Endometrial microvascular endothelial cells (primary cell): ENCODE measurements at regions not wholly inside any gene's neighbourhood (a gene's known extent, or its start where the extent isn't known, plus 50 kb on each side); places are given as distances from the start of the nearest gene placed in this dataset.

Experiments used
- in situ Hi-C: cut with HindIII; loops from 2 replicates; pipeline ENCODE4 v1.10.0; 2017; ENCODE audit warnings: low sequenced_read_pairs, low pct_unique_long_range_greater_than_20kb; ENCODE audit errors: inconsistent ontology term

DNA sequence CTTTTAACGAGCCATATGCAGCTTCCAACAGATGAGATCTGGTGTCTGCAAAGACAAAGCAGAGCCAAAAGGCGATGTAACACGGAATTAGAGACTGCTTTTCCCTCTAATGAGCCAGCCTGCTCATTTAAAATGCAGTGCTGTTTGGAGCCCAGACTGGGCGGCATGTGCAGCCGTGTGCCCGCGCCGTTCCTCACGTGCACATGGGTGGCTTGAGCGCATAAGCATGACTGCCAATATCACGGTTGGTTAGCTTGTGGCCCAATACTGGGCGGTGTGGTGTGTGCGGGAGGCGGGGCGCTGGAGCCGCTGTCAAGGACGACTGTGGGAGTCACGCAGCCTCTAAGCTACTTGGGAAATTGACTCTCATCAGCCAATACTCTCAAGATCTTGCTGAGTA is 87.0 kb upstream of the SCOC start:
- in situ Hi-C loops = no loop called here

GRCh38 chr4:140284456-140284855 is 89.0 kb upstream of the SCOC start:
- in situ Hi-C loops = no loop called here

DNA sequence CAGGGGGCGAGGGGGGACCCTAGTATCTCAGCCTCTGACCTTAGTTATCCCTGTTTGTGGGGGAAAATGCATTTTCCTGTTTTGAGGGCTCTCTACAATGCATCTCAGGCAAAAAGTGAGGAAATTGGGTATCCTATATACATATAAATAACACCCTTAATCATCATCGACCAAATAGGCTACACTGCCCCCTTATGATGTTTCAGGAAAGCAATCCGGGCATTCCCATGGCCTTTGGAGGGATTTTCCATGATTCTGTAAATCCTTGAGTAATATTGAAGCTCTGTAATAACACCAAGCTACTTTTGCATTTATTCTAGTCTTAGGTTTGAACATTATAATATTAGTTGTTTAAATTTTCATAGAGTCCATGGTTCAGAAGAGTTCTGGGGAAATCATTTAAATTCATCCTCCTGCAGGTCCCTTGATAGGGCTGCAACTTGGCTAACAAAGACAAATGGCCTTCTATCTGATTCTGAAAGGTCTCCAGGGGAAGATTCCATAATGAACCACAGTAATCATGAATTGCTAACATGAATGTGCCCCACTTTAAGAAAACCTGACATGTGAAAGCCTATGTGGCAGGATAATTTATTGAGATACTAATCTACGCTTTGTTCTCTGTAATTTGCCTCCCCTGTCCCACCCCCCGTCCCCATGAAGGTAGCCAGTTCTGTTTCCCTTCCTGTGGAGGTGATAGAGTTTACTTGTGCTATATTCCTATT is 91.5 kb upstream of the SCOC start:
- in situ Hi-C loops = no loop called here

DNA sequence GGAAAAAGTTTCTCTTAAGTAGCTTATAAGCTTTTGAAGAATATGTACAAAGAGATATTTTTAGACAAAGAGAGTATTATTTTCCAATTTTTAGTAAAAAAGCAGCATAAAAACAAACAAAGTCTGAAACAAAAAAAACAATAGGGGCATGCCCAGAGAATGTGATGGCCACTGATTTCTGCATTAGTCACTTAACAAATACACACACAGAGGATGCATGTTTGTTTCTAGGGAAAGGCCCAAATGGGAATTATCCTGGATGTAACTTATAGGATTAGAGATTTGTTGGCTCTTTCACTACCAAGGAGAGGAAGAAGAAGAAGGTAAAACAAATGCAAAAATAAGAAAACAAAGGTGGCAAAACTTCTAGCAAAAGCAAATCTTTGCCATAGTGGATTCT is 95.9 kb upstream of the SCOC start:
- in situ Hi-C loops = no loop called here

- in situ Hi-C loops = no loop called here
Measured at GRCh38 chr4:140271553-140271952, 101.9 kb upstream of the SCOC start.

DNA sequence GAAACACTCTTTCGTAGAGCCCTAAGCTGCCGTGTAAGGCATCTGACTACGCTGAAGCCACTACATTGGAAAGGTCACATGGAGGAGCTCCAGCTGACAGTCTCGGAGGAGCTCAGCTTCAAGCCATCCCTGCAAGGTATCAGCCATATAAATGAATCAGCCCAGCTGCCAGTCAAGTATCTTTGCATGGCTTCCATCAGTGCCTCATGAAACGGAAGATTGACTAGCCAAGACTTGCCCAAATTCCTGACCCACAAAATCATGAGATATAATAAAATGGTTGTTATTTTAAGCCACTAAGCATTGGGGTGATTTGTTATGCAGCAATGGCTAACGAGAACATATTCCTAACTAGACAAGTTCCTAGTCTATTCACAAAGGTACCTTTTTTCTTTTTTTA is 104.1 kb upstream of the SCOC start:
- in situ Hi-C loops = no loop called here

GRCh38 chr4:140268186-140268841 is 105.1 kb upstream of the SCOC start:
- in situ Hi-C loops = no loop called here

DNA sequence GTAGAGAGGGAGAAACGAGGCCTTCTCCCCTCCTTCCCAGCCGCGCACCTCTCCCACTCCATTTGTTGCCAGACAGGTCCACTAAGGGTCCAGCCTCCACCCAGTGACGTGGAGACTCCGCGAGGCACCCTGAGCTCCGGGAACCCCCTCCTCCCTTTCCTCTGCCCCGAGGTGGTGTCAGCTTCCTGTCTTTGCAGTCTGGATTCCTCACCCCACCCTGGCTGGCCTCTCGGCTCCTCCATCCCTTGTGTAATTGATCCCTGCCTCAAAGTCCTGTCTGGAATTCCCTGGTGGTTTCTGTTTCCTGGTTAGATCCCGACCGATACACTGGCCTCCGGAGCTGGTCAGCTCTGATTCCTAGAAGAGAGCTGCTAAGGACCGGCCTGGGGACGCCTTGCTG is 105.9 kb upstream of the SCOC start:
- in situ Hi-C loops = no loop called here

DNA sequence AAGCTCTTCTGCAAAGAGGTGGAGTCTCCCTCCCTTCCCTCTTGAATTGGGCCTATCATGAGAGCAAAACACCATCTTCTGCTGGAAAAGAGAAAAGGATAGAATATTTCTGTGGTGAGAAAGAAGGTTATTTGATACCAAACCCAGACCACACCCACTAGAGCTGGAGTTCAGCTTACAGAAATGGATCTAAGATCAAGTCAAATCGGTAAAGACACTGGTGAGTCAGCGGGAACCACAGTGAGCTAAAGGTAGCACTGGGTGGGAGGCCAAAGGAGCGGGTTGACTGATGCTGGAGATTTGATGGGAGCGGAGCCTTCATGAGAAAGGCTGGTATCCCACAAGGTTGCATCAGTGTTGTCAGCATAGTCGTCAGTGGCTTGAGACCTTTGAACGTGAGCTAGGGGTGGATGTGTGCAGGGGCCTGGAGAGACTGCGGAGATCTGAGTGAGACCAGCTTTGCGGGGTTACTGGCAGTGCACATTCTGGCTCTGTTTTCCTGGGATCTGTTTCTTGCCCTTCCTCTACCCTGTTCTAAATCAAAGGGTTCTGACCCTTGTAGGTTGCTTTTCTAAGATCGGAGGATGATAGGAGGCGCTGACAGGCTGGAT is 106.4 kb upstream of the SCOC start:
- in situ Hi-C loops = no loop called here

DNA sequence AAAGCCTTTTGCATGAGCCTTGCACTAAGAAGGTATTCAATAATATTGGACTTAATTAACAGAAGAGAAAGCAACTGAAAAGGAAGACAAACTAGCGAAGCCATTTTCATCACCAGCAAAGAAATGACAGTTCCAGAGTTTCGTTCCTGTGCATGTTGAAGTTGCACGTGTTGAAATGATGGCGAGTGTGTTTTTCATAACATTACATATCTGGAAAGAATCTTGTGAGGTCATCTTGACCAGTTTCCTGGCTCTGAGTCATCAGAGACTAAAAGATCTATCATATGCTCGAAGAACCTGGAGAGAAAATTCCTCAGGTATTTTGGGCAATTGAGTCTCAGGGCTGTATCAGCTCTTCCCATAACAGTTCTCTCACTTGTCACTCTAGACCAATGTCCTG is 106.2 kb upstream of the MAML3 start:
- in situ Hi-C loops = no loop called here

GRCh38 chr4:140258476-140258875 is 104.5 kb upstream of the MAML3 start:
- in situ Hi-C loops = loop anchor here (10.0 kb wide), 1 partner anchor 94 kb away; no protein-coding TSS in a partner anchor

DNA sequence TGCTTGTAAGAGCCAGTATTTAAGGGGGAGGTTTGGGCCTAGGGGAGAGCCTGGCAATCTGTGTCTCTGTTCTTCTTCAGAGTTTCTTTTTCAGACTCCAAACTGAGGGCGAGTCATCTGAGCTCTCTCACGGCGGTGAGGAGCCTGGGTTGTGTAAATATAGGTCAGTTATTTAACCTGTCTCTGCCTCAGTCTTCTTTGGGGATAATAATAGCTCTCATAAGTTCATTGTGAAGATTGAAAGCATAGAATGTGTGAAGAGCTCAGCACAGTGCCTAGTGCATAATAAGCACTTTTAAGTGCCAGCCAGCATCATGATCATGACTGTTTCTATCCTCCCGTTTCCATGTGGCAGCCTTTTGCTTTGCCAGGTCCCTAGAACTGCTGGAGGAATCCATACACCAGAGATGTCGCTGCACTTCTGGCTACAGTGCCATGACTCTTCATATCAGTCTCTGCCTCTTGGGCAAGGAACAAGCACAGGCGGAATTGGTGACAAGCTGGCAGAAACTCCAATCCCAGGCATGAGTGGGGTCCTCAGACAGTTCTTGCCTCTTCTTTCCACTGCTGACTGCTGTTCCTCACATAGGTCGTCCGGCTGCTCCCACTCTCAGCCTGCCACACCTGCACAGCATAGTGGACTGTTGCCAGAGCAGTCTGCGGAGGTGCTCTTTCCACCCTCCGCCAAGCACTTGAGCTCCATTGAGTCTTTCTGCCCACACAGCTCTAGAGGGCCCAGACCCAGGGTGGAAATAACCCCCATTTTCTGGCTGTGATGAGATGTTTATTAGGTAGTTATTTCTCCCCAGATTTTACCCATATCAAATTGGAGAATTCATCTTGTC is 103.7 kb upstream of the MAML3 start:
- in situ Hi-C loops = loop anchor here (10.0 kb wide), 1 partner anchor 93 kb away; no protein-coding TSS in a partner anchor

DNA sequence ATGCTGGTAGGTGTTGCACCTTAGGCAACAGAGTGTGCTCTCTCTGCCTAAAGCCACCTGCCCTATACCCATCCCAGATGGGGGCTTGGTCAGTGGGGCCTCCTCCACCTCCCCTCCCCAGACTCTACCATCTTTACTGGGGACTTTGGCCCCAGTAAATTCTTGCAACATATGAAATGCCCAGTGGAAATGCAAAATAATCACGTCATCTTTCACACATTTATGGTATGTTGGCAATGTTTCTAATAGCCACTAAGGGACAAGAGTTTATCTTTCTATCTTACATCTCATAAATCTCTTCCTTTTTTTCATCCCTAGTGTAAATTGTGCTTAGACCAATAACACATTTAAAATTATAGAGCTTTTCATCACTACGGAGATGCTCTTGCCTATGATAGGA is 103.0 kb upstream of the MAML3 start:
- in situ Hi-C loops = loop anchor here (10.0 kb wide), 1 partner anchor 92 kb away; no protein-coding TSS in a partner anchor

DNA sequence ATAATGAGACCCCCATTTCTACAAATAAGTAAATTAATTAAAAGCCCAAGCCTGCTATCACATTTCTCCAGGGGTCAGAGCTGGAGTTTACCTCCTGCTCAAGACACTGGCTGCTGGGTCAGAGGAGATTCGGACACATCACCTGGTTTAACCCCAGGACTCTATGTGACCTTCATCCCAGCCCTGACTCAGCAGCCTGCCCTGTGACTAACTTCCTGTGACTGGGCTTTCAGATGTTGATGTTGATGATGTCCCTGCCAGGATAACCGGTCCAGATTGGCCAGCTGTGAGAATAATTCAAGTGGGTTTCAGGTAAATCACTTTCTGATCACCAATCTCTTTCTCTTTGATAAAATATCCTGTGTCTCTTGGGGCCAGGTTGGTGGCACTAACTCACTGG is 102.4 kb upstream of the MAML3 start:
- in situ Hi-C loops = loop anchor here (10.0 kb wide), 1 partner anchor 92 kb away; no protein-coding TSS in a partner anchor

DNA sequence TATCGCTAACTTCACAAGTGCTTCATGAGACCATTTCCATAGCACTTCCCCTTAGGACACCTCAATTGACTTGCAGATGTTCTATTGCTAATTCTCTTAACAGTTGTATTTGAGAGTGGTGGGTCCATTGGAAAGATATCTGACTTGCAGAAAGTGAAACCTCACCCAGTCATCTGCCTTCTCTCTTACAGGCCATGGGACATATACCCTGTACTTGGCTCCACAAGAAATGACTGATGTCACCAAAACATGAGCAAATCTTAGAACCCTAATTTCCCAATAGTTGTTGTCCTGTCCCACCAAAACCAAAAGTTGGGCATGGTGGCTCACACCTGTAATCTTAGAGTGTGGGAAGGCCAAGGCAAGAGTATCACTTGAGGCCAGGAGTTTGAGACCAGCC is 101.9 kb upstream of the MAML3 start:
- in situ Hi-C loops = loop anchor here (10.0 kb wide), 1 partner anchor 91 kb away; no protein-coding TSS in a partner anchor

GRCh38 chr4:140255467-140255866 is 101.5 kb upstream of the MAML3 start:
- in situ Hi-C loops = loop anchor here (10.0 kb wide), 1 partner anchor 91 kb away; no protein-coding TSS in a partner anchor

DNA sequence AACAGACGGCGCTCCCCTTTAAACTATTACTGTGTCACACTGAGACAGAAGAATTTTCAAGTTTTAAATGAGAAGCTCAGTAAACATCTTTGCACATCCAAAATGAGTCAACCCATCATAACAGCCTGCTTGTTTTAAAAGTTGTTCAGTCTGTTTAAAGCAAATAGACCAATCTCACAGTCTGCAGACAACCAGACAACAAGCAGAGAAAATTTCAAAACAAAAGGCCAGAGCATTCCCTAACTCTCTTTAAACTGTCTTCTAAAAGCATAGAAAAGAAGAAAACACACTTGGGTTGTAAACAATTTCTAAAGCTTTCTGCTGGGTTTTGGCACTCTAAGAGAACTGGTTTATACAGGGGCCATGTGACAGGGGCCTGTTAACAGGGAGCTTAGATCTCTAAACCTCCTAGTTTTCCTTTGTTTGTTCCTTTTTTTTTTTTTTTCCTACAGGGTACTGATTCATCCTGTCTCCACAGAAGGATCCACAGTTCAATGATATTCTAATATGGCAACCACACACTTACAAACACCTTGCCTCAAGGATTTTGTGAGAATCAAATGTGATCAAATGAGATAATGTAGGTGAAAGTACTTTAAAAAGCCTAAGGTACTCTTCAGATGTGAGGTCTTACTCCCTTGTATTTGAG is 100.8 kb upstream of the MAML3 start:
- in situ Hi-C loops = loop anchor here (10.0 kb wide), 1 partner anchor 90 kb away; no protein-coding TSS in a partner anchor

DNA sequence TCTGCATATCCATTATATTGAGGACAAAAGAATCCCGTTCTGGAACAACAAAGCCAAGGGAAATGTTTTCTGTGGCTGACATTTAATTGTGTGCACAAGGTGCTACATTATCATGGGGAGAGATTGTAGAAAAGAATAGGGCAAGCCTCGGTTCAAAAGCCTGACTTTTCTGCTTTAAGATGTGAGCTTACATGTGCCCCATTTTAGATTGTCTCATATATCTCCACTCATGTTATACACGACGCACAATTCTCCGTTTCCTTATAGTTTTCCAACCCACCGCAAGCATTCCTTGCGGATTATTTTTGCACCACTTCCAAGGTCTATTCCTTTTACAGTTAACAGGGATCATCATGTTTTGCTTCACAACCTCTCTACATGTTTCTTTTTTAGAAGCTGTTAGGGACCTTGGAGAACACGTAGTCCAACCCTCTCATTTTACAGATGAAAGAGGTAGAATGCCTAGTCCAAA is 99.6 kb upstream of the MAML3 start:
- in situ Hi-C loops = loop anchor here (10.0 kb wide), 1 partner anchor 89 kb away; no protein-coding TSS in a partner anchor
